OCI-LY7 (cell line): ENCODE measurements at regions not wholly inside any gene's neighbourhood (a gene's known extent, or its start where the extent isn't known, plus 50 kb on each side); places are given as distances from the start of the nearest gene placed in this dataset.

Experiments used
- CTCF ChIP-seq: fragments of 200-600 bp; sonication (generic); conservative IDR thresholded peaks from 2 replicates; pipeline ENCODE4 v1.5.1; 2014; ENCODE audit warnings: mild to moderate bottlenecking, antibody characterized with exemption, low read length, moderate library complexity, mixed read lengths
- EZH2phosphoT487 ChIP-seq: fragments of 200-600 bp; sonication (generic); IDR thresholded peaks from 2 replicates; pipeline ENCODE4 v1.6.1; 2018; ENCODE audit warnings: low read depth, borderline replicate concordance, mild to moderate bottlenecking, mixed run types, antibody characterized with exemption, low read length, moderate library complexity, mixed read lengths

- no peak for TF ChIP-seq CTCF
- no peak for TF ChIP-seq EZH2phosphoT487
Measured at GRCh38 chr2:128798502-128799283, 480.0 kb upstream of the HS6ST1 start.
